ENCODE measurements at regions not wholly inside any gene's neighbourhood (a gene's known extent, or its start where the extent isn't known, plus 50 kb on each side); places are given as distances from the start of the nearest gene placed in this dataset.
"Not testable (repeated sequence)": the region's sequence is repeated elsewhere in the genome, so short reads cannot be mapped to it uniquely, and the experiment has no call there.

GRCh38 chr1:228870041-228870713, 134.9 kb downstream of the RHOU start:
- no peak for DNase-seq

GRCh38 chr1:228871314-228872061, 136.2 kb downstream of the RHOU start:
- no peak for DNase-seq

GRCh38 chr1:228872080-228872479, 136.8 kb downstream of the RHOU start:
- DNase-seq = no peak

DNA sequence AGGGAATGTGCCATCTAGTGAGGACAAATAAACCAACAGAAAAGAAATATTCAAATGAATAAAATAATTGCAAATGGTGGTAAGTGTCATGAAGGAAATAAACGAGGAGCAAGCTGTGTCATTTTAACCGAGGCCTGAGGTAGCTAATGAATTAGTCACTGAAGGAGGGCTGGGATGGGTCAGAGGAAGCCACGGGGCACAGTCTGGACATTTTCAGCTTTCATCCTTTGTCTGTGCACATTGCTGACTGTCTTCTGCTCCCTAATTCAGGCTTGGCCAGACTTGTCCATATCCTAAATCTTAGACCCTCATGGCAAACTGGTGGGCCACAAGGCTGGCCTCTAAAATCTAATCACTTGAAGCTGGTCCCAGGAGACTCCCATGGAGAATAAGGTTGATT, 138.4 kb downstream of the RHOU start:
- no peak for DNase-seq

GRCh38 chr1:228875741-228876140, 140.5 kb downstream of the RHOU start:
- no peak for DNase-seq

- DNase-seq = no peak
These were observed 140.9 kb downstream of the RHOU start for GRCh38 chr1:228876187-228876586.

GRCh38 chr1:228879164-228879563, 143.9 kb downstream of the RHOU start:
- DNase-seq = no peak

DNA sequence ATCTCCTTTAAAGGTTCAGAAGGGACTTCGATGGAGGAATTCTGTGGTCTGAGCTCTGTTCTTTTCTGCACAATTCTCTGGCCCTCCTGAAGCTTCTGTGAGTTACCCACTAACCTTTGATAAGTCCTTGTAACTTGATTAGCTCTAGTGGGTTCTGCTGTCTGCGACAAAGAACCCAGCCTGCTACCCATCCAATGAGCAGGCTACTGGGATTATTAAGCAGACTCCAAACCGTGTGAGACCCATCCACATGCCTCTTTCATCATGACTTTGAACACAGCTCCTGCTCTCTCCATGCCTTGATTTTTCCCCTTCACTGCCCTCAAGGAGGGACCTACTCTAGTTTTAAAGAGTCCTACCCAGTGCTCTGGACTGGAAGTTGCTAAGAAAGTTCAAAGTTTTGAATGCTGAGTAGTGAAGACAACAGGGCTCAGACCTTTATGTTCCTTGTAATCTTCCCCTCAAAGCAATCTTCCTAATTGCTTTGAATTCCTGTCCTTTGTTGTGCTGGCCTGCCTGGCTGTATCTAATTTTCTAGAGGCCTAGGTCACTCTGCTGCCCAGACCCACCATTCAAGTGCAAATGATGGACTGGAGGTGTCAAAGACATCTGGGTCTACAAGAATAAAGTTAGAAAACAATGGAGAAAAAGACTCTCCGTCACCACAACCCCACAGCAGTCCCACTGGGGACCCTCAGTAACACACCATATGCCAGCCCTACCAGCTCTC, 146.9 kb downstream of the RHOU start:
- DNase-seq = no peak

DNA sequence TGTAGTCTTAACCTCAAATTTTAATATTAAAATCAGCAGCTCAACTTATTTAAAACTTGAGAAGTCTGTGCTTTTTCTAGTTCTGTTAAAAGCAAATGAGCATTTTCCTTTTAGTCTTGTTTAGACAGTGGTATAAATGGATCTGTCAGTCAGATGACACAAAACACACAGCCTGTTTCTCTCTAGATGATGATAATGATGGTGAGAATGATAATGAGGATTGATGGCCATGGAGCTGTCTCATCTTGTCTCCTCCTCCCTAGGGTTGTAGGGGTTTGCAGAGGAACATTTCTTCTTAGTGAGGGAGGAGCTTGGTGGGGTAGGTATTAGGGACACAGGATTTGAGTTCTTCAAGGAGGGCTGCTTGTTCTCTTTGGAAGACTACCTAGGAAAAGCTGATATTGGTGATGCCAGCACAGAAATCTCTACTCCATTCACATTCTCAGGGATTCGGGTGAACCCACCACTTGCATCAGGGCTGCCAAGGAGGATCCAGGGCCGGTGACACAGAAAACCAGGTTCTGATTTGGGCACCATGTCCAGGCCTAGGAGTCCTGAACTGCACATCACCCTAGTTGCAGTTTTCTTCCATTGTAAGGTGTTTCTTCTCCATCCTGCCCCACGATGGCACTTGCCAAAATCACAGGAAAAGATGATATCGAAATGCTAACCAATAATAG, 147.6 kb downstream of the RHOU start:
- no peak for DNase-seq

DNA sequence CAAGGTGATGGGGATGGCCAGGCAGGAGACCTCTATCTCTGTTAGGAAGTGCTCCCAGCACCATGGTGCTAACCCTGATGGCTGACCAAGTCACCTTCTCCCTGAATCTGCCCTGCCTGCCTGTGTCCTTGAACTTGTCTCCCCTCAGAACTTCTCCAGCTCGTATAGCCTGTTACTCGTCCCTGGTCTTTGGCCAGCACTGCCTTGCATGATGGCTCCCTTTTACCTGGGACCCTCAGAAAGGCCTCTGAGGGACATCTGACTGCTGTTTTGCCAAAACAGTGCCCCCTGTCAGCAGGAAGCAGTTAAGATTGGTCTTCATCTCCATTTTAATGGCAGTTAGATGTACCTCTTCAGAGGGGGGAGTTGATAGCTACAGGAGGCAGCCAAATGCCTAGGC, 148.3 kb downstream of the RHOU start:
- DNase-seq = no peak

DNA sequence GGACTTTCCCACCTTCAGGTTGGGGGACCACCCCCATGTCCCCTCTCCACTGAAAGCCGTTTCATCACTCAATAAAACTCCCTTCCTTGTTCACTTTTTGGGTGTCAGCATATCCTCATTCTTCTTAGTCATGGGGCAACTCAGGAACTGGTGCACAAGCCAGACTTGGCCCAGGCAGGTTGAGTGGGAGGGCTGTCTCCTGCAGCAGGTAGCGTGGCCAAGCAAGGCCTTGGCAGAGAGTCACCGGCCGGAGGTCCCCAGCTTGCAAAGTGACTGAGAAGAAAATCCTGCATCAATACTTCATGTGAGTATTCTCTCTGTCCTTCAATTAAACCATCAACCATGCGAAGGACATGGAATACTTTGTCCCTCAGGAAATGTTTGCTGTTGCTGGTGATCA, 148.9 kb downstream of the RHOU start:
- DNase-seq = no peak

- no peak for DNase-seq
These were observed 149.6 kb downstream of the RHOU start for GRCh38 chr1:228884615-228885566.

GRCh38 chr1:228885845-228886244, 150.6 kb downstream of the RHOU start:
- DNase-seq = no peak

DNA sequence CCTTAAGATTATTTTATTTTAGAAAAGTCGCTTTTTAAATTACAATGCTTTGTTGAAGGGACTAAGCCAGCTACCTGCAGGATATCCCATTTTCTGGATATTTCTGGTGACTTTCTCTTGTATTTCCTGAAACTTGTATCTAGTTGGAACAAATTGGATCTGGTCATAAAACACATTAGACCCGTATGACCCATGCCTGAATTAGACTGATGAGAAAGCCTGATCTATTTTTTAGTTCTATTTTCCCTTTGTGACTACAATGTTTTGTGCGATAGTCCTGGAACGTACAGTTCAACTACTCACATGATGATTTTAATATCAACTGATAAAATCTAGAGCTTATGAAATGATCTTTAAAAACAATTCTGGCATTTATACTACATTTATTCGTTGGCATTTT, 151.8 kb downstream of the RHOU start:
- DNase-seq = no peak

DNA sequence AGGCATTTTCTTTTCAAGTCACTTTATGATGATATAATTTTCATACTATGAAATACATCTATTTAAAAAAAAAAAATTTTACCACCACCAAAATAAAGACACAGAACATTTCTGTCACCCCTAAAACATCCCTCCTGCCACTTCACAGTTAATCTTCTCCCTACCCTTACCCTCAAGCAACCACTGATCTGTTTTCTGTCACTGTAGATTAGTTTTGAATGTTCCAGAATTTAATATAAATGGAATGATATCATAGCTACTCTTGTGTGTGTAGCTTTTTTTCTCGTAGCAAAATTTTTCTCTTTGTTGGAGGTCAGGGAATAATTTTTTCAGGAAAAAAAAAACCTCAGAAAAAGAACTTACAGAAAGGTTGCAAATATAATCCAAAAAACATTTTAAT, 152.7 kb downstream of the RHOU start:
- DNase-seq = no peak

DNA sequence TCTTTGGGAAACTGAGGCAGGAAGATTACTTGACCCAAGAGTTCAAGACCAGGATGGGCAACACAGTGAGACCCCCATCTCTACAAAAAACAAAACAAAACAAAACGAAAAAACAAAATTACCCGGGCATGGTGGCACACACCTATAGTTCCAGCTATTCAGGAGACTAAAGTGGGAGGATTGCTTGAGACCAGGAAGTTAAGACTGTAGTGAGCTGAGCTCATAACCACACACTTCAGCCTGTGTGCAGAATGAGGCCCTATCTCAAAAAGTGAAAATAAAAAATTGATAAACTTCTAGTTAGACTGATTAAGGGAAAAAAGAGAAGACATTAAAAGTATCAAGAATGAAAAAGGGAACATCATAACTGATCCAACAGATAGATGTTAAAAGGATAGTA, 154.0 kb downstream of the RHOU start:
- no peak for DNase-seq

DNA sequence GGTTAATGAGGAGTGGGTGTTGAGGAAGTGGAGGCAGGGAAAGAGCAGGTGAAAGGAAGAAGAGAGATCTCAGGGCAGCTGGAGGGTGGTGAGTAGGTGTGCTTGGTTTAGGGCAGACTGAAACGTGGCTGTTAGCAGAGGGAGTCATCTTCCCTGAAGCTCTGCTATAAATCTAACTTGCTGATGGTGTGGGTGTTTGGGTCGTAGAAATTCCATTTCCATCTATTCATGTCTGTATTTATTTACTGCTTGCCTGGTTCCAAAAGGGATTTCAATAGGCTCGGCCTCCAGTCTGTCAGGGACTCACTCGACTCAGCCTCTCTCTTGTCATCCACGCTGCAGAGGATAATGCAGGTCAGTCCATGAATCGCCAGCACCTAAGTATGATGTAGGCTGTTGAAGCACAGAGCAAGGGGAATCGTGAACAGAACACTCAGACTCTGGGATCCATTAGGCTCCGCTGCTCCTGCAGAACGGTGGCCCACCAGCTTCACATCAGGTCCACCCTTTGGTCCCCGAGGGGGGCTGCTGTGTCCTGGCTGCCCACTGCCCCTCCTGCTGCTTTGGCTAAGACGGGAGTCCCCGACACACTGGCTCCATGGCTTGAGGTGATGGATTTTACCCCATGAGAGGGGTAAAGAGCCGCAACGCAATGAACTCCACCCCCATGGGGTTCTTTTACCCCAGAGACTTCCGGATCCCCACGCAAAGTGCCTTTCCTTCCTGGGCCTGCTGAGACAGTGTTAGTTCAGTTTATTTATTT, 156.2 kb downstream of the RHOU start:
- no peak for DNase-seq

GRCh38 chr1:228892200-228892599, 156.9 kb downstream of the RHOU start:
- DNase-seq = not testable (repeated sequence)

- no peak for DNase-seq
These were observed 159.2 kb downstream of the RHOU start for GRCh38 chr1:228894442-228894989.

GRCh38 chr1:228897901-228898300, 162.6 kb downstream of the RHOU start:
- DNase-seq = no peak

GRCh38 chr1:228898582-228898992, 163.3 kb downstream of the RHOU start:
- DNase-seq = peak; percentile 90
